Immature natural killer cell (primary cell): ENCODE measurements at regions not wholly inside any gene's neighbourhood (a gene's known extent, or its start where the extent isn't known, plus 50 kb on each side); places are given as distances from the start of the nearest gene placed in this dataset.

Experiments used
- DNase-seq, 3 donors: peaks; one replicate each; pipeline ENCODE4 v3.0.0; 2022; ENCODE audit warnings: mixed read lengths in 1 of 3
- H3K27ac Mint-ChIP-seq, 6 donors: one replicate each; pipeline ENCODE4 v1.8.0; 2020; ENCODE audit warnings: mixed read lengths in 6 of 6, mild to moderate bottlenecking in 5 of 6, inconsistent platforms in 4 of 6, moderate library complexity in 3 of 6
- H3K27me3 Mint-ChIP-seq, 3 donors: one replicate each; pipeline ENCODE4 v1.8.0; 2020 to 2021; ENCODE audit warnings: low read depth in 3 of 3, mild to moderate bottlenecking in 3 of 3, mixed read lengths in 3 of 3, moderate library complexity in 3 of 3, inconsistent platforms in 1 of 3
- H3K36me3 Mint-ChIP-seq, 3 donors: one replicate each; pipeline ENCODE4 v1.8.0; 2020; ENCODE audit warnings: mixed read lengths in 3 of 3, inconsistent platforms in 2 of 3, mild to moderate bottlenecking in 2 of 3
- H3K4me1 Mint-ChIP-seq, 2 donors: one replicate each; pipeline ENCODE4 v1.8.0; 2020; ENCODE audit warnings: inconsistent platforms in 2 of 2, mild to moderate bottlenecking in 2 of 2, mixed read lengths in 2 of 2, moderate library complexity in 1 of 2
- H3K4me3 Mint-ChIP-seq, 5 donors: one replicate each; pipeline ENCODE4 v1.8.0; 2020; ENCODE audit warnings: mild to moderate bottlenecking in 5 of 5, mixed read lengths in 5 of 5, inconsistent platforms in 3 of 5, moderate library complexity in 3 of 5
- H3K9me3 Mint-ChIP-seq, 6 donors: one replicate each; pipeline ENCODE4 v1.8.0; 2020; ENCODE audit warnings: mild to moderate bottlenecking in 6 of 6, mixed read lengths in 6 of 6, inconsistent platforms in 4 of 6, moderate library complexity in 3 of 6

DNA sequence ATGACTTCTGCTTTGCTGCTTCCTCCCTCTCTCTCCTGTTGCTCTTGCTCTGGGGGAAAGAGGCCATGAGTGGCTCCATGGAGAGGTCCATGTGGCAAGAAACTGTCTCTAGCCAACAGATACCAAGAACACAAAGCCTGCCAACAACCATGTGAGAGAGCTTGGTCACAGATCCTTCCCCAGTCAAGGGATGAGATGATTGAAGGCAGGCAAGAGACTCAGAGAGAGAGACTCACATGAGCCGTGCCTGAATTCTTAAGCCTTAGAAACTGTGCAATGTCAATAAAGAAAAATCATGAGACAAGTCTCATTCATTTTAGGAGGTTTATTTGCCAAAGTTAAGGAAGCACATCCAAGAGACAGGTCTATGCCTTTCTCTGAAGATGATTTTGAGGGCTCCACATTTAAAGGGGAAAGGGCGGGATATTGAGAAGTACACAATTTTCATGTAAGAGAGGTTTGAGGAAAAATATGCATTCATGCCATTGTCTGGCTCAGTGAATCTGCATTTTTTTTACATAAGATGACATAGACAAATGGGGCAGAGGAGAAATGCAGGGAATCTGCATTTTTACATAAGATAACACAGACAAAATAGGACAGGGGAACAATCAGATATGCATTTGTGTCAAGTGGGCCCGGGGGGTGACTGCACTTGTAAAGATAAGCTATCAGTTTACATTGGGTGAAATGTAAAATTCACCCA is 59.5 kb upstream of the SUCLG2 start:
- no peak overlapping the region for H3K4me3 Mint-ChIP-seq
- no peak for DNase-seq
- peaks cover 0 to 6% (median 2%) of the 10 kb centered on the region in 3 donors for H3K27me3 Mint-ChIP-seq
- no peaks in the 10 kb centered on the region for H3K9me3 Mint-ChIP-seq
- H3K4me1 Mint-ChIP-seq = peaks cover 0 to 3% of the 10 kb centered on the region in 2 donors
- peaks cover 0 to 4% (median 4%) of the 10 kb centered on the region in 3 donors for H3K36me3 Mint-ChIP-seq
- H3K27ac Mint-ChIP-seq = no peak overlapping the region

DNA sequence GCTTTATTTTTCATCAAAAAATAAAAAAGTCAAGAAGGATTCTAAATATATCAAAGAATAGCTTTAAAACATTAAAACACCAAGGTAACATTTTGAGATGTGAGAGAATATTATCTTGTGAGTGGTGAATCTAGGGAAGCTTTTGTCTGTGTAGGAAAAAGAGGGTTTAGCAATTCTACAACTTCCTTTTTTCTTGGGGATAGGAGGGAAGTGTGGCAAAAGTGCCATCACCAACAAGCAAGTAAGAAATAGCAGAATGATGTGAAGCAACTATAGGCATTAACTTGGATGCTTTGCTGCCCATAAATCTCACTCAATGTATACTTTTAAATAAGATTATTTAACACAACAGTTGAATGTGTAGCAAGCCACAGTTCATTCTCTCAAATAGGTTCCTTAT is 57.8 kb upstream of the SUCLG2 start:
- Mint-ChIP-seq H3K4me1 (peaks cover 0 to 3% of the 10 kb centered on the region in 2 donors), H3K36me3 (peaks cover 0 to 4% (median 4%) of the 10 kb centered on the region in 3 donors), H3K9me3 (no peaks in the 10 kb centered on the region), H3K4me3 (no peak overlapping the region), H3K27ac (no peak overlapping the region), H3K27me3 (peaks cover 0 to 2% (median 2%) of the 10 kb centered on the region in 3 donors)
- DNase-seq = no peak

DNA sequence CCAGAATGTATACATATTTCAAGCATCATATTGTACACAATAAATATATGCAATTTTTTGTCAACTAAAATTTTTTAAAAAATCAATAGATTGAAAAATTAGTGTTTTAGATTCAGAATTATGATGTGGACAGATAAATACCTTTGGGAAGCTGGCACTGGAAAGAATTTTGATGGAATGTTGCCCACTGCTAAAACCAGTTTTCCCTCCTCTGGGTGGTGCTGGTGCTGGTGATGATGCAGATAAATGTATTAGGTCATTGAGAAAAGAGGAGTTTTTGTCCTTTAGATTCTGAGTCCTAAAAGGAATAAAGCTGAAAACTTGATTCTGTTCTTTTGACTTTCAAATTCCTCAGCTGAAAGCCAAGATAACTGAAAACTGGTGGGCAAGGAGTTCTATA is 56.0 kb upstream of the SUCLG2 start:
- H3K4me1 Mint-ChIP-seq = peaks cover 0 to 3% of the 10 kb centered on the region in 2 donors
- H3K36me3 Mint-ChIP-seq = peaks cover 0 to 4% (median 4%) of the 10 kb centered on the region in 3 donors
- no peak for DNase-seq
- peaks cover 0 to 2% (median 0%) of the 10 kb centered on the region in 3 donors for H3K27me3 Mint-ChIP-seq
- no peaks in the 10 kb centered on the region for H3K9me3 Mint-ChIP-seq
- H3K4me3 Mint-ChIP-seq = no peak overlapping the region
- no peak overlapping the region for H3K27ac Mint-ChIP-seq

DNA sequence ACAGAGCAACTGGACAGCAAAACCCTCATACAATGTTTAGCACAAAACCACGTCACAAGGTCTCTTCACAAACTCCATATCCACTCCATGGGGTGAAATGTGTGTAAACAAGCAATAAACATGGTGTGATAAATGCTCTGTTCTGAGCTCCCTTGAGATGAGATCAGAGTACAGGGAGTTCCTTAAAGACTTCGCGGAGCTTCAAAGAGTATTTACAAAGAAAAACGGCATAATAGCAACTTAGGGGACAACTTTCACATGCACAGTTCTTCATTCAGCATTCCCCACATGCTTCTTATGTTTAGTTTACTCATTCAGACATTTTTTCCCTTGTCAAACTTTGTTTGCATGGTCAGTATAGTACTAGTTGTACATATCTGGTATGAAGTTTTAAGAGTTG is 52.5 kb upstream of the SUCLG2 start:
- Mint-ChIP-seq H3K27ac (no peak overlapping the region), H3K4me1 (no peaks in the 10 kb centered on the region), H3K4me3 (no peak overlapping the region), H3K9me3 (no peaks in the 10 kb centered on the region), H3K36me3 (peaks cover 0 to 4% (median 0%) of the 10 kb centered on the region in 3 donors), H3K27me3 (peaks cover 0 to 8% (median 0%) of the 10 kb centered on the region in 3 donors)
- no peak for DNase-seq

DNA sequence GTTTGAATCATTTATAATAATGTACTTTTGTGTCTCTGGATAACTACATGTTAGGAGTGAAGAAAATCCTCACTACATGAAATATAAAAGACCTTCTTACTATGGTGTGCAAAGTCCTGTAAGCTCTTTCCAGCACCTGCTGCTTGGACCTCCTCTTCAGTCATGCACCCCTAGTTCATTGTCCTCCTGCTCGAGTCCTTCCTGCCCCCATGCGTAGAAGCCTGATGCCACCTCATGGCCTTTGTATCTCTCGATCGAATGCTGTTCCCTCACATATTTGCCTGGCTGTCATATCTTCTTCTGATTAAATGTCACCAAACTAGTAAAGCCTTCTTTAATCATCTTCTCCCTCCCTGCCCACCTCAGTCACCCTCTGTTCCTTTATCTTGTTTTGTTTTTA is 49.9 kb upstream of the SUCLG2 start:
- Mint-ChIP-seq H3K36me3 (peaks cover 0 to 8% (median 0%) of the 10 kb centered on the region in 3 donors), H3K9me3 (no peaks in the 10 kb centered on the region), H3K4me3 (no peak overlapping the region), H3K4me1 (no peaks in the 10 kb centered on the region), H3K27ac (no peak overlapping the region), H3K27me3 (peaks cover 0 to 6% (median 0%) of the 10 kb centered on the region in 3 donors)
- peak in 2 of 3 donors; percentile 4 to 5 for DNase-seq
